ENCODE measurements at regions not wholly inside any gene's neighbourhood (a gene's known extent, or its start where the extent isn't known, plus 50 kb on each side); places are given as distances from the start of the nearest gene placed in this dataset.

GRCh38 chr9:103803245-103803644 is 290.9 kb upstream of the SMC2 start:
- Histone ChIP-seq H2AFZ (ENCODE audit: insufficient read depth, low read depth, low read length, poor library complexity, severe bottlenecking) (no peak overlapping the region), H3K9ac (ENCODE audit: insufficient read depth, low read length, poor library complexity, severe bottlenecking) (no peak overlapping the region), H3K36me3 (replicated peaks in 1 of 2; ENCODE audit: control insufficient read depth in 1 of 2, insufficient read depth in 2 of 2, low read length in 2 of 2) (no peaks in the 10 kb centered on the region), H4K20me1 (ENCODE audit: insufficient read depth, low read length) (no peaks in the 10 kb centered on the region), H3K27ac (ENCODE audit: low read depth in 1 of 2, low read length in 2 of 2) (no peak overlapping the region), H3K4me2 (replicated peaks; ENCODE audit: extremely low read depth, low read length, poor library complexity, severe bottlenecking) (no peak overlapping the region), H3K9me3 (replicated peaks in 1 of 2; ENCODE audit: control insufficient read depth in 1 of 2, insufficient read depth in 1 of 2, low read length in 2 of 2) (no peaks in the 10 kb centered on the region), H3K4me1 (ENCODE audit: control insufficient read depth in 1 of 2, insufficient read depth in 2 of 2, low read length in 2 of 2) (no peaks in the 10 kb centered on the region), H3K4me3 (replicated peaks in 1 of 3; ENCODE audit: low read depth in 2 of 3, low read length in 3 of 3) (no peak overlapping the region), H3K27me3 (ENCODE audit: control insufficient read depth in 2 of 2, insufficient read depth in 2 of 2, low read length in 2 of 2) (no peaks in the 10 kb centered on the region), H3K79me2 (ENCODE audit: insufficient read depth, low read length) (no peaks in the 10 kb centered on the region)
- intact Hi-C loops (cut with micrococcal nuclease), result no loop called here
- H3K4me3 Mint-ChIP-seq, result no peak overlapping the region
- DNase-seq, result no peak
- H3K27ac Mint-ChIP-seq, result no peak overlapping the region
- H3K27me3 Mint-ChIP-seq (ENCODE audit: low read depth in 3 of 3), result peaks cover 0 to 2% (median 0%) of the 10 kb centered on the region in 3 donors
- H3K9me3 Mint-ChIP-seq, result peaks cover 0 to 4% (median 0%) of the 10 kb centered on the region in 7 donors
- 100% methylated on average over 2 of the region's 2 CpGs for WGBS (ENCODE audit: insufficient coverage)
- H3K4me1 Mint-ChIP-seq, result no peaks in the 10 kb centered on the region
- no peaks in the 10 kb centered on the region for H3K36me3 Mint-ChIP-seq
- no peak for TF ChIP-seq CTCF (IDR thresholded peaks at IDR 0.05)

GRCh38 chr9:103804077-103804735 is 289.9 kb upstream of the SMC2 start:
- H3K36me3 ChIP-seq (replicated peaks in 1 of 2; ENCODE audit: control insufficient read depth in 1 of 2, insufficient read depth in 2 of 2, low read length in 2 of 2), result no peaks in the 10 kb centered on the region
- peaks cover 0 to 4% (median 0%) of the 10 kb centered on the region in 7 donors for H3K9me3 Mint-ChIP-seq
- H3K36me3 Mint-ChIP-seq, result no peaks in the 10 kb centered on the region
- no peaks in the 10 kb centered on the region for H3K9me3 ChIP-seq (replicated peaks in 1 of 2; ENCODE audit: control insufficient read depth in 1 of 2, insufficient read depth in 1 of 2, low read length in 2 of 2)
- H3K9ac ChIP-seq (ENCODE audit: insufficient read depth, low read length, poor library complexity, severe bottlenecking), result no peak overlapping the region
- peaks cover 0 to 2% (median 0%) of the 10 kb centered on the region in 3 donors for H3K27me3 Mint-ChIP-seq (ENCODE audit: low read depth in 3 of 3)
- H3K27ac ChIP-seq (ENCODE audit: low read depth in 1 of 2, low read length in 2 of 2), result no peak overlapping the region
- H3K79me2 ChIP-seq (ENCODE audit: insufficient read depth, low read length), result no peaks in the 10 kb centered on the region
- H3K4me1 Mint-ChIP-seq, result no peaks in the 10 kb centered on the region
- H3K27ac Mint-ChIP-seq, result no peak overlapping the region
- H2AFZ ChIP-seq (ENCODE audit: insufficient read depth, low read depth, low read length, poor library complexity, severe bottlenecking), result no peak overlapping the region
- H3K4me3 ChIP-seq (replicated peaks in 1 of 3; ENCODE audit: low read depth in 2 of 3, low read length in 3 of 3), result no peak overlapping the region
- no peak for DNase-seq
- no peak overlapping the region for H3K4me3 Mint-ChIP-seq
- H4K20me1 ChIP-seq (ENCODE audit: insufficient read depth, low read length), result no peaks in the 10 kb centered on the region
- H3K4me1 ChIP-seq (ENCODE audit: control insufficient read depth in 1 of 2, insufficient read depth in 2 of 2, low read length in 2 of 2), result no peaks in the 10 kb centered on the region
- intact Hi-C loops (cut with micrococcal nuclease), result no loop called here
- TF ChIP-seq CTCF (IDR thresholded peaks at IDR 0.05), result no peak
- H3K27me3 ChIP-seq (ENCODE audit: control insufficient read depth in 2 of 2, insufficient read depth in 2 of 2, low read length in 2 of 2), result no peaks in the 10 kb centered on the region
- WGBS (ENCODE audit: insufficient coverage), result no CpG with 5 or more reads among the region's 1 CpG
- H3K4me2 ChIP-seq (replicated peaks; ENCODE audit: extremely low read depth, low read length, poor library complexity, severe bottlenecking), result no peak overlapping the region
